Activated T-helper 17 cell treated with anti-CD3 and anti-CD28 coated beads, Interleukin-2, amount 50 U/mL, for 72 hours (primary cell): ENCODE measurements at regions not wholly inside any gene's neighbourhood (a gene's known extent, or its start where the extent isn't known, plus 50 kb on each side); places are given as distances from the start of the nearest gene placed in this dataset.

ENCODE experiments used
- ATAC-seq: fragments of 150-1000 bp; cut with Tn5 transposase; replicated peaks from 2 replicates; pipeline ENCODE4 v1.10.0; 2021; ENCODE audit warnings: mild to moderate bottlenecking, moderate library complexity
- H3K27ac Mint-ChIP-seq: one replicate; pipeline ENCODE4 v1.8.0; 2022; ENCODE audit warnings: mixed read lengths
- H3K27me3 Mint-ChIP-seq: one replicate; pipeline ENCODE4 v1.8.0; 2022; ENCODE audit warnings: mixed read lengths
- H3K36me3 Mint-ChIP-seq: one replicate; pipeline ENCODE4 v1.8.0; 2022; ENCODE audit warnings: low read depth, mild to moderate bottlenecking, mixed read lengths
- H3K4me1 Mint-ChIP-seq: one replicate; pipeline ENCODE4 v1.8.0; 2022; ENCODE audit warnings: mixed read lengths
- H3K4me3 Mint-ChIP-seq: one replicate; pipeline ENCODE4 v1.8.0; 2022; ENCODE audit warnings: mild to moderate bottlenecking, mixed read lengths
- H3K9me3 Mint-ChIP-seq: one replicate; pipeline ENCODE4 v1.8.0; 2022; ENCODE audit warnings: mixed read lengths

DNA sequence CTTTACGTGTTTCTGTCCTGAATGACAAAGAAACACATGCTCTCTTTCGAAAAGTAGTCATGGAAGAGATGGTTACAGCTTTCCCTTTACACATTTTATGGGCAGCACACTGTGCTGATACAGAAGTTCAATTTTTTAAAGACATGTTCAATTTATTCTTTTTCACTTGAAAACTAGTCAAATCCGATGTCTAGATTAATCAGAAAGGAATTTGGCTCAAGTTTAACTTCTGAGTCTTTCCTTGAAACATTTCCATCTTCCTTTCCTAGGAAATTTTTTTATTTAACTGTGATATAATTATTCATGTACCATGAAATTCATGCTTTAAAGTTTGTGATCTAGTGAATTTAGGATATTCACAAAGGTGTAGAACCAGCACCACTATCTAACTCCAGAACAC, 360.1 kb downstream of the TNS3 start:
- H3K36me3 Mint-ChIP-seq, result no peaks in the 10 kb centered on the region
- H3K4me1 Mint-ChIP-seq, result no peaks in the 10 kb centered on the region
- ATAC-seq, result no peak
- no peak overlapping the region for H3K4me3 Mint-ChIP-seq
- peaks cover 4% of the 10 kb centered on the region for H3K27me3 Mint-ChIP-seq
- H3K27ac Mint-ChIP-seq, result no peak overlapping the region
- no peaks in the 10 kb centered on the region for H3K9me3 Mint-ChIP-seq

DNA sequence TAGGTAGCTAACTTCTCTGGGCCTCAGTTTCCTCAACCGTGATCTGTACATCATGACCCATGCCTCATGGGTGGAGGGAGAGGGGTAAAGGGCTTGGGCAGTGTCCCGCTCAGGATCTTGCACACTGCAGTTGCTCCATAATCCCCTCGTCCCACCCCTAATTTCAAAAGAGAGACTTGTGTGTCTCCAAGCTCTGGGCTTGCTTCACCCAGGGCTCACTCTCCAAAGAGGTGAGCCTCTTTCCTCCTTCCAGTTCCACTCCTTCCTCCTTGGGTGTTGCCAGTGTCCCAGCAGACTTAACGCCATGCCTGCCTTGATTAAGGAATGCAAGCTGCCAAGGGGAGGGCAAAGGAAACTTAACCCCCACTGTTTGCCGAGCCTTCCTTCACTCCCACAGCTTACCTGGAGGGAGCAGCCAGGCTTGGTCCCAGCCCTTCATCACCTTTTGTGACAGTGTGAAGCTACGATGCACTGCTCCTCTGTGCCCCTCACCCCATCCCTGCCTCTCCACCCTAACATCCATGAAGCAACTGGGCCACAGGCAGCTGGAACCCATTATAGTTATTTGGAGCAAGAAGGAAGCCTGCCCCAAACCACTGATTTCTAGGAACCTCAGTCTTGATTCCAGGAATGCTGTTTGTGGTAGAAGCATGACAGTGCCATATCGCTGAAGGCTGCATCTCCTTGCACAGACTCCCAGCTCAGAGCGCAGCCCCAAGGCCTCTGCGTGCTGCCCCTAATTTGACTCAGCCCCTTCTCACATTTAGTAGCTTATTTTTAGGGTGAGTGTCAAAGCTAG, 363.3 kb downstream of the TNS3 start:
- ATAC-seq, result no peak

DNA sequence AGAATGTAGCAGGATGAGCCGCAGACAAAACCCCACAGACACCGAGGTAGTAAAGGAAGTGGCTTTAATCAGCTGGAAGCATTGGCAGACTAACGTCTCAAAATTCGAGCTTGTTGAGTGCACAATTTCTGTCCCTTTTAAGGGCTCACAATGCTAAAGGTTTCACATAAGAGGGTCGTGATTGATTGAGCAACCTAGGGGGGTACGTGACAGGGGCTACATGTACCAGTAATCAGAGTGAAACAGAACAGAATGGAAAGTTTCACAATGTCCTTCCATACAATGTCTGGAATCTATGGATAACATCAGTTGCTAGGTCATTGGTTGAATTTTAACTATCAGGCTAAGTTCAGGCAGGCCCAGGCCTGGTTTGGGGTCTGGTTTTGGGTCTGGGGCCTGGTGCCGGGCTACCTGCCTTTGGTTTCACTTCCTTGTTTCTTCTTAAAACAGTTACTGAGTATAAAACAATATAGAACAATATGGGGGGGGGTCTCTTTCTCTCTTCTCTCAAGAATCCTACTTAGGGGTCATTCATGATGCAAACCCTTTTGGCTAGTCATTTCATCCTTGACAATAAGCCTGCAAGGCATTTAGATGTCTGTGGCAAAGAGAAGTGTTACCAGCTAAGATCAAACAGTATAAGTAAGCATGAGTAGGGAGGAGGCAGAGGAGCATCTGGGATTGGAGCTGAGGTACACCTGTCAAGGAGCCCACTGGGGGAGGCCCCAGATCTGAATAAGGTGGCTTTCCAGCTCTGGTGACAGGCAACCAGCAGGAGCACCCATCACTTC, 364.1 kb downstream of the TNS3 start:
- ATAC-seq, result no peak
- H3K4me3 Mint-ChIP-seq, result no peak overlapping the region

More for the DNA sequence above, 363.3 kb downstream of the TNS3 start:
- H3K9me3 Mint-ChIP-seq, result no peaks in the 10 kb centered on the region
- H3K4me1 Mint-ChIP-seq, result no peaks in the 10 kb centered on the region
- peaks cover 3% of the 10 kb centered on the region for H3K27me3 Mint-ChIP-seq
- no peak overlapping the region for H3K4me3 Mint-ChIP-seq
- no peaks in the 10 kb centered on the region for H3K36me3 Mint-ChIP-seq
- H3K27ac Mint-ChIP-seq, result no peak overlapping the region

DNA sequence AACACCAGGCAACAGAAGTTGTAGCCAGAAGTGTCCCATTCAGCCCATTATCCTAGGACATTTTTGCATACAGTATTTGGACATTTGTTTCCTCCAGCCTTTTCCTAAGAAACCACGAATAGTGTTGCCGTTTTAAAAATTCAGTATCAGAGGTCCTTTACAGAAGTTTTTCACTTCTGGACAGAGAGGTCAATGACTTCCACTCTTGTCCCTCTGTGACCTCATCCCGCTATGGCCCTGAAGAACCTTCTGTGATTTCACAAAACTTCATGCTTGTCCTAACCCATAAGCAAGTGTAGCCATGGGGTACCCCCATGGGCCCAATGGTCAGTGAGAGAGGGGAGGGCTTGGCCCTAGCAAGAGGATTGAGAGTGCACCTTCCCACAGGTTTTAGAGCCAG, 364.8 kb downstream of the TNS3 start:
- H3K9me3 Mint-ChIP-seq, result peaks cover 4% of the 10 kb centered on the region
- H3K27me3 Mint-ChIP-seq, result peaks cover 3% of the 10 kb centered on the region
- ATAC-seq, result no peak
- no peak overlapping the region for H3K4me3 Mint-ChIP-seq
- no peaks in the 10 kb centered on the region for H3K4me1 Mint-ChIP-seq
- no peaks in the 10 kb centered on the region for H3K36me3 Mint-ChIP-seq
- no peak overlapping the region for H3K27ac Mint-ChIP-seq

More for the DNA sequence above, 364.1 kb downstream of the TNS3 start:
- Mint-ChIP-seq H3K27me3 (peaks cover 3% of the 10 kb centered on the region), H3K4me1 (no peaks in the 10 kb centered on the region), H3K27ac (no peak overlapping the region), H3K9me3 (peaks cover 4% of the 10 kb centered on the region), H3K36me3 (no peaks in the 10 kb centered on the region)

DNA sequence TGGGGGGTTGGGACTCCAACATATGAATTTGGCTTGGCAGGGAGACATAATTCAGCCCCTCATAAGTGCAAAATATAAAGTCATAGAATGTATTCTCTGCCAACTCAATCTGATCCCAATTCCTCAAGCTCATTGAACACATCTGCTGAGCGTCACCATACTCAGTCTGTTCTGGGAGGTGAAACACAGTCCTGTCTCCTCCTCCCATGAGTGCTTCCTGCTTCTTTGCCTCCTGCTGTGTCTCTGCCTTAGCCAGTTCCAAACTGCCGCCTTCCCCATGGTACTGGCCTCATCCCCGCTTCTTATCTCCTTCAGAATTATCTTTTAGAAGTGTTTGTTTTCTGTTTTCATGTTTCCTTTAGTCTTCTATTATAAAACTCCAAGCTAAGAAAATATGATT, 365.5 kb downstream of the TNS3 start:
- no peak for ATAC-seq
- no peak overlapping the region for H3K4me3 Mint-ChIP-seq
- H3K4me1 Mint-ChIP-seq, result no peaks in the 10 kb centered on the region
- no peak overlapping the region for H3K27ac Mint-ChIP-seq
- H3K27me3 Mint-ChIP-seq, result peaks cover 3% of the 10 kb centered on the region
- no peaks in the 10 kb centered on the region for H3K36me3 Mint-ChIP-seq
- peaks cover 4% of the 10 kb centered on the region for H3K9me3 Mint-ChIP-seq

DNA sequence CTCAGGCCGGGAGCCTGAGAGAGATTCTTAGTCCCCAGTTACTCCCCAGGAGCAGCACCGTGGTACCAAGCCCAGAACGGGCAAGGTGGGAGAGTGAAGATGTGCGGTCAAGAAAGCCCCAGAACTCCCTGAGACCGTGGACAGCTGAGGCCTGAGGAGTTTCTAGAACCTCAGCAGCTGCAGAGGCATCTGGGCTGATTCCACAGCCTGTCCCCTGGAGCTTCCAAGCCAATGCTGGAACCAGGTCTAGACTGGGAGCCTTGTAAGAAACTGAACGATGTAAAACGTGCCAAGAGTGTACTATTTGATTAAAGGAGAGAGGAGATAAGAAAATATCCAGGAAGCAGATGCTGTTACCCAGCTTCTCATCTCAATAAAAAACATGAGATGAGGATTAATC, 366.3 kb downstream of the TNS3 start:
- ATAC-seq, result no peak
- peaks cover 4% of the 10 kb centered on the region for H3K9me3 Mint-ChIP-seq
- peaks cover 3% of the 10 kb centered on the region for H3K27me3 Mint-ChIP-seq
- no peaks in the 10 kb centered on the region for H3K36me3 Mint-ChIP-seq
- H3K4me3 Mint-ChIP-seq, result no peak overlapping the region
- H3K4me1 Mint-ChIP-seq, result no peaks in the 10 kb centered on the region
- H3K27ac Mint-ChIP-seq, result no peak overlapping the region

DNA sequence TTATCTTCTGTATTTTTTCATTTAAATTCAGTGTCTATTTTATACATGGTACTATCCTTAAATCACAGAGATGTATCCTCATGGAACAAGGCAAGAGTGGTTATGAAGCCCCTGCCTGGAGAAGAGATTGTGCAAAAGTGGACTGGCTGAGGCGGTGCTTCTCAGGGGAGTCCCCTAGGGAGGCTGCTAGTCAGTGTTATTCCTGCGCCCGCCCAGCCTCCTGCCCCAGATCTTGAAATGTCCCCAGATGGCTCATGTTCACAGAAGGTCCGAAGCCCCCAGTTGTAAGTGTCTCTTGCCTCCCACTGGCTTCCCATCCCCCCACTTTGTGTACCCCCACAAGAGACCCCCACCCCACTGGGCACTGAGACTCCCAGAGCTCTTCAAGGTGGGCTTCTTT, 366.9 kb downstream of the TNS3 start:
- Mint-ChIP-seq H3K36me3 (no peaks in the 10 kb centered on the region), H3K27me3 (peaks cover 3% of the 10 kb centered on the region), H3K4me1 (no peaks in the 10 kb centered on the region), H3K9me3 (peaks cover 6% of the 10 kb centered on the region), H3K4me3 (no peak overlapping the region), H3K27ac (no peak overlapping the region)
- no peak for ATAC-seq

DNA sequence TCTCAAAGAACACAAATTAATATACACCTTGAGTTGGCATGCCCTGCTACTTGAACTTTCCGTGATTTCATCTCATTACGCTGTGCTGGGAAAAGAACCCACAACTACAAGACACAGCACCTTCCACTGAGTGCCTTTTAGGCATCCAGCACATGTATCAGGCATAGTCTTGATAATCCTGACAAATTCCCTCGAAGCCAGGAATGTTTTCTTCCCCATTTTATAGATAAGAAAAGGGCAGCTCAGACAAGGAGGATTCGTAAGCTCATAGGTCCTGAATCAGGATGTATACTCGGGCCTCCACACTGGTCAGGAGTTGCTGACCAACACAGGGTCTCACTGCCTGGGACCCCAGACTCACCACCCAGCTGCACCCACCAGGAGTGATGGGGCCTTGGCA, 368.6 kb downstream of the TNS3 start:
- no peak overlapping the region for H3K27ac Mint-ChIP-seq
- no peak overlapping the region for H3K4me3 Mint-ChIP-seq

DNA sequence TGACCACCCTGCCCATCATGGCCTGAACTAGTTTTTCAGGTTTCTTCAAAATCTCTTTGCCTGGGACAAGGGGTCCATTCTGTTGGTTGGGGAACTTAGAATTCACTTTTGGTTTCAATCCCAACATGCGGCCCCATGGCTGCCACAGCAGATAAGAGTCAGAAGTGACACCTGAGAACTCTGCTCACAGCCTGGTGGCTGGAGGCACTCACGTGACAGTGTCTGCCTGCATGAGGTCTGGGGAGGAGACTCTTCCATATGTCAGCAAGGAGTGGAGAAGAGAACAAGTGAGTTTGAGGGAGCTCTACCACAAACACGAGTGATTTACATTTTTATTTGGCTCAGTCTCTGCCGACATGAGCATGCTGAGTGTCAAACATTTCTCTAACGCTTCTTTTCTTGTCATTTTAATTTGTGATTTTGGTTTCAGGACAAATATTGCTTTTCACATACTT, 370.4 kb downstream of the TNS3 start:
- Mint-ChIP-seq H3K4me3 (no peak overlapping the region), H3K4me1 (no peaks in the 10 kb centered on the region), H3K27ac (no peak overlapping the region), H3K36me3 (no peaks in the 10 kb centered on the region), H3K27me3 (no peaks in the 10 kb centered on the region), H3K9me3 (peaks cover 8% of the 10 kb centered on the region)
- no peak for ATAC-seq

More for the DNA sequence above, 368.6 kb downstream of the TNS3 start:
- Mint-ChIP-seq H3K36me3 (no peaks in the 10 kb centered on the region), H3K4me1 (no peaks in the 10 kb centered on the region), H3K9me3 (peaks cover 8% of the 10 kb centered on the region), H3K27me3 (peaks cover 3% of the 10 kb centered on the region)
- ATAC-seq, result no peak

DNA sequence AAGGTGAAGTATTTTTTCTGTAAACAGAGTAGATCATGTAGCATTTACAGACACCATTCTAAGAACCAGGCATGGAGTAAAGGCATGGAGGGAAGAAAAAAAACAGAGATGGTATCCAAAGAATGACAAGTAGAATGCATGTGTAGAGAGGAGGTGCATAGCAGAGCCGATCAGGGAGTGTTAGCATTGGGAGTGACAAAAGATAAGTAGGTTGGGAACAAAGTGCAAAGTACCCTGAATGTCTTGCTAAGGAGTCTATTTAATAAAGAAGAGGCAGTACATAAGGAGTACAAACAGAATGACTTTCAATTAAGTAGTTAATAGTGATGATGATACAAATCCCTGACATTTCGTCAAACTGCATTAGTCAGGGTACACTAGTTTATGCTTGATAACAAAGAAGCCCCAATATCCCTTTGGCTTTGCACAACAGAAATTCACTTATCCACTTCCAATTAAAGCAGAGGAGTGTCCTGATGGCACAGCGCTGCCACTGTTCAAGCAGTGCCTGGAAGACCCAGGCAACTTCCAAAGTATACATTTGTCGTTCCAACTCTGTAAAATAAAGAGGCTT, 371.5 kb downstream of the TNS3 start:
- Mint-ChIP-seq H3K4me3 (no peak overlapping the region), H3K9me3 (peaks cover 8% of the 10 kb centered on the region), H3K36me3 (no peaks in the 10 kb centered on the region), H3K4me1 (no peaks in the 10 kb centered on the region), H3K27ac (no peak overlapping the region), H3K27me3 (no peaks in the 10 kb centered on the region)
- ATAC-seq, result no peak

DNA sequence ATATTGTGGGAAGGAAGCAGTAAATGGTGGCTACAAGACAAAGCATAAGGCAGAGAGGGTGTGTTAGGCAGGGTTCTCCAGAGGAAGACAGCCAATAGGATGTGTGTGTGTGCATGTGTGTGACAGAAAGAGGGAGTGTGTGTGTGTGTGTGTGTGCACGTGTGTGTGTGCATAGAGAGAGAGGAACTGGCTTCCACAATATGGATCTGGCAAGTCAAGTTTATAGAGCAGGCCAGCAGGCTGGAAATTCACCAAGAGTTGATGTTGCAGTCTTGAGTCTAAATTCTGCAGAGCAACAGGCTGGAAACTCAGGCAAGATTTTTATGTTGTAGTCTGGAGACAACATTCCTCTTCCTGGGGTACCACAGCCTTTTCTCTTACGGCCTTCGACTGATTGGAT, 374.0 kb downstream of the TNS3 start:
- Mint-ChIP-seq H3K4me1 (no peaks in the 10 kb centered on the region), H3K27ac (no peak overlapping the region), H3K9me3 (peaks cover 4% of the 10 kb centered on the region), H3K4me3 (no peak overlapping the region), H3K36me3 (no peaks in the 10 kb centered on the region), H3K27me3 (no peaks in the 10 kb centered on the region)
- ATAC-seq, result no peak

DNA sequence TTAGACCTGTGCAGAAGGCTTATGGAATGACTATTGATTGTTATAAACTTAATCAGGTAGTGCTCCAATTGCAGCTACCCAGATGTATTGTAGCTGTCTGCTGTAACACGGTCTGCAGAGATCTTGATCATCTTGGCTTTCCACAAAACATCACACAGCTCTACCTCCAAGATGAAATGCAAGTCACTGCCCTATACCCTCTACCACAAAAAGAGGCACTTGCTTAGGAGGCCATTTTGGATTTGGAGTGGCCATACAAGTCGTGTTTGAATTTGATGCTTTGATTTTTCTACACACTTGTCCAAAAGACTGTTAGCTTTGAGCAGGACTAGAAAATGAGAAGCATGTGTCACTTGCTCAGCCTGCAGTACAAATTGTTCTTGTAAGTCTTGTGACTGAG, 377.2 kb downstream of the TNS3 start:
- Mint-ChIP-seq H3K27me3 (no peaks in the 10 kb centered on the region), H3K27ac (no peak overlapping the region)

DNA sequence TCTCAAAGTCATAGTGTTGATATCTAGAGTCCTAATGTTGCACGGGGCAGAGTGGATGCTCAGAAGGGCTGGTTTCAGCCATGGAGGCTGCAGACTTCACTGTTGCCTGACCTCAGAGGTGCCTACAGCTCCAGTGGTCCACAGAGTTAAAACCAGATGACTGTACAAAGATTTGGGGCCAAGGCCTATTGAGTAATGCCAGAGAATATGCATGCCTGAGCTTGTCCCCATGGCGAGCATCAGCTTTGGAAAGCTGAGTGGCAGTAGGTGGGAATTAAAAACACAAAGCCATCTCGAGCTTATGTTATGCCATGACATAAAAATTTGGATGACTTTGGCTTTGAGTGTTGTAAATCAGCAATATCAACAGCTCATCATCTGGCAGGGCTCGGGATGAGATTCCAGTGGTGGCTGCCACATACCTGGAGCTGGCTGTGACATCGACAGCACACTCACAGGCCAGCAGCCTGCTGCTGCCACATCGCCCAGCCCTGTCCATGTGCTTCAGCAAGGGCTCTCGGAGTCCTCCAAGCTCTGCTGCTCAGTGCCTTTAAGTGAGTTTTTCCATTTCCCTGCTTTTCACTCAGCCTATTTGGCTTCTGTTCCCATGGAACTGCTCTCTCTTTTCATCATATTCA, 379.6 kb downstream of the TNS3 start:
- ATAC-seq, result no peak
- no peaks in the 10 kb centered on the region for H3K36me3 Mint-ChIP-seq
- no peak overlapping the region for H3K4me3 Mint-ChIP-seq
- no peak overlapping the region for H3K27ac Mint-ChIP-seq
- H3K27me3 Mint-ChIP-seq, result no peaks in the 10 kb centered on the region
- H3K4me1 Mint-ChIP-seq, result no peaks in the 10 kb centered on the region
- no peaks in the 10 kb centered on the region for H3K9me3 Mint-ChIP-seq

More for the DNA sequence above, 377.2 kb downstream of the TNS3 start:
- H3K9me3 Mint-ChIP-seq, result no peaks in the 10 kb centered on the region
- no peak for ATAC-seq
- no peaks in the 10 kb centered on the region for H3K4me1 Mint-ChIP-seq
- H3K36me3 Mint-ChIP-seq, result no peaks in the 10 kb centered on the region
- no peak overlapping the region for H3K4me3 Mint-ChIP-seq

DNA sequence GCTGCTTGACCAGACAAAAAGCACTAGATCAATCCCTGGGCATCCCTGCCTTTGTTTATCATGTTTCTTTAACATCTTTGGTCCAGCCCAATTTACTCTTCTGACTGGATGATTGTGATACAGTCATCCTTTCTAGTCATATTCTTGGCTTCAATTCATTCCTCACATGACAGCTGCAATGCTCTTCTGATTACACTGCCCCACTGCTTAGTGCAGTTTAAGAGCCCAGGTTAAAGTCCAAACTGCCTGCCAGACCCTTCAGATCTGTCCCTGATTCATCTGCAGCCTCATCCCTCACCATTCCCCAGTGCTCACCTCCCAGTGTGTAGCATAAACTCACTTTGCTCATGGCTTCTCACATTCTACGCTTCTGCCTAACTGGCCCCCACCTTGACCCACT, 383.8 kb downstream of the TNS3 start:
- Mint-ChIP-seq H3K9me3 (no peaks in the 10 kb centered on the region), H3K36me3 (no peaks in the 10 kb centered on the region), H3K4me1 (no peaks in the 10 kb centered on the region), H3K4me3 (no peak overlapping the region), H3K27me3 (no peaks in the 10 kb centered on the region), H3K27ac (no peak overlapping the region)
- no peak for ATAC-seq
